ENCODE measurements at regions not wholly inside any gene's neighbourhood (a gene's known extent, or its start where the extent isn't known, plus 50 kb on each side); places are given as distances from the start of the nearest gene placed in this dataset.

- no peak overlapping the region for H3K4me3 ChIP-seq
- 49 to 51% methylated on average over 17 of the region's 17 CpGs for WGBS, 2 donors
- intact Hi-C loops (cut with DNase I; ENCODE audit: low total_unique reads) = no loop called here
- H3K9me3 ChIP-seq = no peaks in the 10 kb centered on the region
- TF ChIP-seq POLR2A (IDR thresholded peaks at IDR 0.05) (no peak), CTCF (IDR thresholded peaks at IDR 0.05) (no peak)
- H3K27ac ChIP-seq = no peak overlapping the region
- no peak for DNase-seq
- no peaks in the 10 kb centered on the region for H3K27me3 ChIP-seq
- H3K4me1 ChIP-seq = peaks cover under 1% of the 10 kb centered on the region
- no peaks in the 10 kb centered on the region for H3K36me3 ChIP-seq (ENCODE audit: low read depth, missing control alignments)
These were observed 174.6 kb upstream of the KLF6 start for GRCh38 chr10:3959370-3960325.

- Histone ChIP-seq H3K27ac (no peak overlapping the region), H3K4me1 (peaks cover 4% of the 10 kb centered on the region), H3K36me3 (ENCODE audit: low read depth, missing control alignments) (no peaks in the 10 kb centered on the region), H3K27me3 (no peaks in the 10 kb centered on the region), H3K4me3 (no peak overlapping the region), H3K9me3 (no peaks in the 10 kb centered on the region)
- intact Hi-C loops (cut with DNase I; ENCODE audit: low total_unique reads) = no loop called here
- no peak for TF ChIP-seq POLR2A (IDR thresholded peaks at IDR 0.05)
- TF ChIP-seq CTCF (IDR thresholded peaks at IDR 0.05) = no peak
- no peak for DNase-seq
- WGBS, 2 donors = 84 to 93% methylated on average over 4 of the region's 4 CpGs
These were observed 173.5 kb upstream of the KLF6 start for GRCh38 chr10:3958472-3958996.

GRCh38 chr10:3955955-3956617, 171.1 kb upstream of the KLF6 start:
- no peaks in the 10 kb centered on the region for H3K27me3 ChIP-seq
- no peaks in the 10 kb centered on the region for H3K36me3 ChIP-seq (ENCODE audit: low read depth, missing control alignments)
- H3K27ac ChIP-seq = peak overlapping the region in 1 of 2 donors; percentile 8
- DNase-seq = no peak
- no peak overlapping the region for H3K4me3 ChIP-seq
- 68 to 72% methylated on average over 11 to 13 of the region's 13 CpGs for WGBS, 2 donors
- intact Hi-C loops (cut with DNase I; ENCODE audit: low total_unique reads) = no loop called here
- H3K9me3 ChIP-seq = no peaks in the 10 kb centered on the region
- peaks cover 4% of the 10 kb centered on the region for H3K4me1 ChIP-seq
- TF ChIP-seq POLR2A (IDR thresholded peaks at IDR 0.05) = no peak
- no peak for TF ChIP-seq CTCF (IDR thresholded peaks at IDR 0.05)

GRCh38 chr10:3955493-3955892, 170.5 kb upstream of the KLF6 start:
- peaks cover 4% of the 10 kb centered on the region for H3K4me1 ChIP-seq
- no peaks in the 10 kb centered on the region for H3K9me3 ChIP-seq
- no peak for DNase-seq
- peak overlapping the region in 1 of 2 donors; percentile 8 for H3K27ac ChIP-seq
- intact Hi-C loops (cut with DNase I; ENCODE audit: low total_unique reads) = no loop called here
- no peak overlapping the region for H3K4me3 ChIP-seq
- H3K36me3 ChIP-seq (ENCODE audit: low read depth, missing control alignments) = no peaks in the 10 kb centered on the region
- no peaks in the 10 kb centered on the region for H3K27me3 ChIP-seq
- WGBS, 2 donors = 50 to 59% methylated on average over 13 of the region's 13 CpGs
- TF ChIP-seq POLR2A (IDR thresholded peaks at IDR 0.05) (no peak), CTCF (IDR thresholded peaks at IDR 0.05) (no peak)

All from testis (tissue), 2 donors.